ENCODE measurements at regions not wholly inside any gene's neighbourhood (a gene's known extent, or its start where the extent isn't known, plus 50 kb on each side); places are given as distances from the start of the nearest gene placed in this dataset.

GRCh38 chr7:25308246-25308645, 80.0 kb upstream of the NPVF start:
- intact Hi-C loops (cut with micrococcal nuclease; ENCODE audit: unreplicated experiment) = no loop called here
- BruUV-seq (replicated peaks) = no TSS peak

GRCh38 chr7:25308906-25309705, 80.8 kb upstream of the NPVF start:
- Histone ChIP-seq H3K27me3 (ENCODE audit: insufficient read depth, low read depth) (peaks cover 91% of the 10 kb centered on the region), H3K36me3 (ENCODE audit: low read depth) (no peaks in the 10 kb centered on the region), H3K4me2 (no peak overlapping the region), H4K20me1 (ENCODE audit: insufficient read depth) (no peaks in the 10 kb centered on the region; the same call in 1 of the 2 replicates), H3K9me2 (ENCODE audit: insufficient read depth) (no peaks in the 10 kb centered on the region), H3K4me3 (no peak overlapping the region), H3K4me1 (replicated peaks; ENCODE audit: insufficient read depth) (no peaks in the 10 kb centered on the region), H3K27ac (no peak overlapping the region), H2AFZ (no peak overlapping the region), H3K9me3 (ENCODE audit: insufficient read depth, low read depth) (no peaks in the 10 kb centered on the region), H3F3A (ENCODE audit: insufficient read depth, low read depth) (no peaks in the 10 kb centered on the region), H3K79me2 (ENCODE audit: low read depth) (no peaks in the 10 kb centered on the region)
- TF ChIP-seq EZH2 (IDR thresholded peaks at IDR 0.05; ENCODE audit: low read depth) = no peak
- TF ChIP-seq CTCF (conservative IDR thresholded peaks at IDR 0.05) = no peak
- POLR2A ChIA-PET (ENCODE audit: unreplicated experiment) = no interaction called here
- no TSS peak for BruUV-seq (replicated peaks)
- CTCF ChIA-PET = no interaction called here
- intact Hi-C loops (cut with micrococcal nuclease; ENCODE audit: unreplicated experiment) = no loop called here
- no peak for DNase-seq

More at GRCh38 chr7:25308246-25308645, 80.0 kb upstream of the NPVF start:
- TF ChIP-seq EZH2 (IDR thresholded peaks at IDR 0.05; ENCODE audit: low read depth) = no peak
- no peak for TF ChIP-seq CTCF (conservative IDR thresholded peaks at IDR 0.05)
- peaks cover 91% of the 10 kb centered on the region for H3K27me3 ChIP-seq (ENCODE audit: insufficient read depth, low read depth)
- ChIA-PET POLR2A (ENCODE audit: unreplicated experiment) (no interaction called here), CTCF (no interaction called here)
- no peak overlapping the region for H3K27ac ChIP-seq
- no peaks in the 10 kb centered on the region; the same call in 1 of the 2 replicates for H4K20me1 ChIP-seq (ENCODE audit: insufficient read depth)
- H2AFZ ChIP-seq = no peak overlapping the region
- H3K9me2 ChIP-seq (ENCODE audit: insufficient read depth) = no peaks in the 10 kb centered on the region
- no peaks in the 10 kb centered on the region for H3K9me3 ChIP-seq (ENCODE audit: insufficient read depth, low read depth)
- H3K4me1 ChIP-seq (replicated peaks; ENCODE audit: insufficient read depth) = no peaks in the 10 kb centered on the region
- no peaks in the 10 kb centered on the region for H3F3A ChIP-seq (ENCODE audit: insufficient read depth, low read depth)
- no peaks in the 10 kb centered on the region for H3K79me2 ChIP-seq (ENCODE audit: low read depth)
- H3K4me3 ChIP-seq = no peak overlapping the region
- H3K4me2 ChIP-seq = no peak overlapping the region
- DNase-seq = no peak
- H3K36me3 ChIP-seq (ENCODE audit: low read depth) = no peaks in the 10 kb centered on the region

- intact Hi-C loops (cut with micrococcal nuclease; ENCODE audit: unreplicated experiment) = no loop called here
- H3K4me2 ChIP-seq = no peak overlapping the region
- H4K20me1 ChIP-seq (ENCODE audit: insufficient read depth) = no peaks in the 10 kb centered on the region; the same call in 1 of the 2 replicates
- H3K9me2 ChIP-seq (ENCODE audit: insufficient read depth) = no peaks in the 10 kb centered on the region
- H3K9me3 ChIP-seq (ENCODE audit: insufficient read depth, low read depth) = no peaks in the 10 kb centered on the region
- no peak for TF ChIP-seq CTCF (conservative IDR thresholded peaks at IDR 0.05)
- TF ChIP-seq EZH2 (IDR thresholded peaks at IDR 0.05; ENCODE audit: low read depth) = no peak
- no peak overlapping the region for H3K27ac ChIP-seq
- no TSS peak for BruUV-seq (replicated peaks)
- DNase-seq = no peak
- no peaks in the 10 kb centered on the region for H3K4me1 ChIP-seq (replicated peaks; ENCODE audit: insufficient read depth)
- H2AFZ ChIP-seq = no peak overlapping the region
- no peaks in the 10 kb centered on the region for H3K79me2 ChIP-seq (ENCODE audit: low read depth)
- CTCF ChIA-PET = no interaction called here
- no peaks in the 10 kb centered on the region for H3F3A ChIP-seq (ENCODE audit: insufficient read depth, low read depth)
- peaks cover 94% of the 10 kb centered on the region for H3K27me3 ChIP-seq (ENCODE audit: insufficient read depth, low read depth)
- POLR2A ChIA-PET (ENCODE audit: unreplicated experiment) = no interaction called here
- no peaks in the 10 kb centered on the region for H3K36me3 ChIP-seq (ENCODE audit: low read depth)
- H3K4me3 ChIP-seq = no peak overlapping the region
These were observed 82.6 kb upstream of the NPVF start for GRCh38 chr7:25310896-25311295.
